Skeletal muscle satellite cell (primary cell): ENCODE measurements at regions not wholly inside any gene's neighbourhood (a gene's known extent, or its start where the extent isn't known, plus 50 kb on each side); places are given as distances from the start of the nearest gene placed in this dataset.

Source experiments
- H3K27me3 ChIP-seq: 2 replicates; pipeline ENCODE4 v1.7.0; 2013; ENCODE audit warnings: low read length; ENCODE audit not compliant: control insufficient read depth, insufficient read depth
- H3K36me3 ChIP-seq: 2 replicates; pipeline ENCODE4 v1.7.0; 2013; ENCODE audit warnings: mild to moderate bottlenecking, control low read depth, low read length; ENCODE audit not compliant: insufficient read depth
- H3K4me1 ChIP-seq: 2 replicates; pipeline ENCODE4 v1.7.0; 2013; ENCODE audit warnings: low read length; ENCODE audit not compliant: control insufficient read depth, insufficient read depth
- H3K4me2 ChIP-seq: 2 replicates; pipeline ENCODE4 v1.7.0; 2013; ENCODE audit warnings: mild to moderate bottlenecking, low read length
- H3K4me3 ChIP-seq: 2 replicates; pipeline ENCODE4 v1.7.0; 2013; ENCODE audit warnings: low read length
- H3K9ac ChIP-seq: 2 replicates; pipeline ENCODE4 v1.7.0; 2013; ENCODE audit warnings: mild to moderate bottlenecking, low read depth, low read length, moderate library complexity
- H3K9me3 ChIP-seq: replicated peaks from 2 replicates; pipeline ENCODE4 v1.7.0; 2013; ENCODE audit warnings: mild to moderate bottlenecking, control low read depth, low read length

DNA sequence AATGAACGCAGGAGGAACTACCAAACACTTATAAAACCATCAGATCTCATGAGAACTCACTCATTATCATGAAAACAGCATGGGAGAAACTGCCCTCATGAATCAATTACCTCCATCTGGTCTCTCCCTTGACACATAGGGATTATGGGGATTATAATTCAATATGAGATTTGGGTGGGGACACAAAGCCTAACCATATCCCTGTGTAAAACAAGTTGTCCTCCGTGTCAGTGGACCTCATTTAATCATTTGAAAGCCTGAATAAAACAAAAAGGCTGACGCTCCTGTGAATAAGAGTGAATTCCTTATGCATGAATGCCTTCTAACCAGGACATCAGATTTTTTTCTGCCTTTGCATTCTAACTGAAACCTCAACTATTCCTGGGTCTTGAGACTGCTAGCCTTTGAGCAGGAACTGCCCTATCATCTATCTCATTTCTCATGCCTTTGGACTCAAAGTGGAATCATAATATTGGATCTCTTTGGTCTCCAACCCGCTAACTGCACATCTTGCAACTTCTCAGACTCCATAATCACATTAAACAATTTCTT is 648.8 kb downstream of the ADGRL2 start:
- Histone ChIP-seq H3K4me2 (no peak overlapping the region), H3K4me3 (no peak overlapping the region), H3K9me3 (peaks cover 2% of the 10 kb centered on the region), H3K36me3 (no peaks in the 10 kb centered on the region), H3K4me1 (no peaks in the 10 kb centered on the region), H3K9ac (no peak overlapping the region), H3K27me3 (no peaks in the 10 kb centered on the region)

DNA sequence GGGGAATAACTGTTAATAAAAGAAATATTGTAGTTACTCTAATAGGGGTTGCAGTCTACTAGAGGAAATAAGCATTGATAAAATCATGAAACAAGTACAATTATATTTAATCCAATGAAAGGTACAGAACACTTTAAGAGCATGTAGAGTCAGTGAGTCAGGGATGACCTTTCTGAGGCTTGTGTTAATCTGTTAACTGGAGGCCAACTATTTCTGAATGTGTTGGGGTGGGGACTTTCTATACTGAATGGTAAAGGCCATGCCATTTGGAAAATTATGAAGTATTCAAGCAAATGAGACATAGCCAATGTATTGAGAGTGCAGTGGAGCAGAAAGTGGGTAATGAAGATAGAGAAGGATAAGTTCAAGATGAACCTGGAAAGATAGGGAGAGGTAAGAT is 646.2 kb downstream of the ADGRL2 start:
- no peak overlapping the region for H3K4me3 ChIP-seq
- H3K36me3 ChIP-seq = no peaks in the 10 kb centered on the region
- no peaks in the 10 kb centered on the region for H3K27me3 ChIP-seq
- H3K4me1 ChIP-seq = no peaks in the 10 kb centered on the region
- no peak overlapping the region for H3K9ac ChIP-seq
- H3K9me3 ChIP-seq = no peaks in the 10 kb centered on the region
- H3K4me2 ChIP-seq = no peak overlapping the region

DNA sequence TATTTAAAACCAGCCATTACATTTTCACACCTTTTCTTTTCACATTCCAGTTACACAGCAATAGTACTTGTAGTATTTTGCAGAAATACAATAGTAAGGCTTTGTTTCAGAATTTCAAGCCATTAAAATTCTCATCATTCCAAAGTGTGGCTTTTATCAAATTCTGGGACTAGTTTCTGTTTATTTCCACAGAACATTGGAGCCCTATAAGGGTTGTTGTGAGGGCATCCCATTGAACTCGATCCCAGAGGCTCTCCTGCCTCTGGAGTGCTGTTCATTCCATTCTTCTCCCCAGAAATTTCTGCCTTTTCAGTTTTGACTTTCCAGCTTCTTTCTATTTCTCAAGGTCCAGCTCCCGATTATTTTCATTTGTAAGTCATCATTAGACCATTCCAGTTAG is 645.5 kb downstream of the ADGRL2 start:
- Histone ChIP-seq H3K36me3 (no peaks in the 10 kb centered on the region), H3K4me2 (no peak overlapping the region), H3K9me3 (no peaks in the 10 kb centered on the region), H3K9ac (no peak overlapping the region), H3K4me3 (no peak overlapping the region), H3K4me1 (no peaks in the 10 kb centered on the region), H3K27me3 (no peaks in the 10 kb centered on the region)

DNA sequence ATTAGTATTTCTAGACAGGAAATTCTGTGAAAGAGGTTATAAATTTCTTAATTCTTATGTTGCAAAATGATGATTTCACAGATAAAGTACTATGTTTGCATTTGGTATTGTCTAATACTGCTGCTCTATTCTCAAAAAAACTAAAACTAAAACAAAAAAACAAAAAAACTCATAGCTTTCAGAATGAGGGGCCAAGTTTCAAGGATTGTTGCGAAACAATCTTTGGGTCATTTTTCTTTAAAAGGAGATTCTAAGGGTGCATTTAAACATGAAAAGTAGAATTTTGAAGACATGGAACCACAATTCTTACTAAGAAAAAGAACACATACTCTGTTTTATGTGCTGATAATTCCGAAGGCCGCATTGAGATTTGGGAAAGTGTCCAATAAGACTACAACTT is 645.1 kb downstream of the ADGRL2 start:
- no peaks in the 10 kb centered on the region for H3K4me1 ChIP-seq
- no peak overlapping the region for H3K9ac ChIP-seq
- H3K9me3 ChIP-seq = no peaks in the 10 kb centered on the region
- no peaks in the 10 kb centered on the region for H3K36me3 ChIP-seq
- no peak overlapping the region for H3K4me3 ChIP-seq
- H3K4me2 ChIP-seq = no peak overlapping the region
- no peaks in the 10 kb centered on the region for H3K27me3 ChIP-seq

DNA sequence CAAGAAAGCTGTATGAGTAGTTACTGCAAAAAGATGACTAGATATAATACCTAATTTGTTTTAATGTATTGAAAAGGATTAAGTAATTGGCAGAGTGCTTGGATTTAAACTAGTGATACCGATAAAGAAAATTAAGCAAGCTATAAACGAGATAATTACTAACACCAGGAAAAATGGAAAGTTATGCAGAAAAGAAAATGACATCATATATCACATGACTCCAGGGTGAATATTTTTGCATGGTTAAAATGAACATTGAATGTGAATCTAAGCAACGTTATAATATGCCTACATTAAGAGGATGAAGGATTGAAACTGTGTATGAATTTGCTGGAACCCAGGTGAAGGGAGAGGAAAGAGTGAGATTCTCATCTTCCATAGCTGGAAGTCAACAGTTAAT is 644.4 kb downstream of the ADGRL2 start:
- H3K4me3 ChIP-seq = no peak overlapping the region
- H3K9ac ChIP-seq = no peak overlapping the region
- H3K9me3 ChIP-seq = no peaks in the 10 kb centered on the region
- no peaks in the 10 kb centered on the region for H3K4me1 ChIP-seq
- H3K4me2 ChIP-seq = no peak overlapping the region
- H3K27me3 ChIP-seq = no peaks in the 10 kb centered on the region
- no peaks in the 10 kb centered on the region for H3K36me3 ChIP-seq

DNA sequence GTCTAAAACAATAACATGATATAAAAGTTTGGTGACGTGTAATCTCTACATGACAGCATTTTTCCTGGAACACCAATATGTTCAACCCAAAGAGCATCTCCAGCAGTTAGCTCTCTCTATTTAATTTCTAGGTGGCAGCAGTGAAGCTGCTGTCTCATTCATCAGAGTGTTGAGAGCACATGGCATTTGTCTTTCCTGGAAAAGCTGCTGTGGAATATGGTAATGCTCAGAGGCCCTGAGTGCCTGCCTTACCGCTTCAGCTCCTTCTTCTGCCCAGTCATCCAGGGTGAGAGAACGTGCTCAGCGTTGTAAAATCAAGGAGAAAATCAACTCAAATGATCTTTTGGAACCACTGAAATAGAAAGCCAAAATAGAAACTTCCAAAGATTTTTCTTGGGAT is 640.7 kb downstream of the ADGRL2 start:
- H3K4me2 ChIP-seq = no peak overlapping the region

DNA sequence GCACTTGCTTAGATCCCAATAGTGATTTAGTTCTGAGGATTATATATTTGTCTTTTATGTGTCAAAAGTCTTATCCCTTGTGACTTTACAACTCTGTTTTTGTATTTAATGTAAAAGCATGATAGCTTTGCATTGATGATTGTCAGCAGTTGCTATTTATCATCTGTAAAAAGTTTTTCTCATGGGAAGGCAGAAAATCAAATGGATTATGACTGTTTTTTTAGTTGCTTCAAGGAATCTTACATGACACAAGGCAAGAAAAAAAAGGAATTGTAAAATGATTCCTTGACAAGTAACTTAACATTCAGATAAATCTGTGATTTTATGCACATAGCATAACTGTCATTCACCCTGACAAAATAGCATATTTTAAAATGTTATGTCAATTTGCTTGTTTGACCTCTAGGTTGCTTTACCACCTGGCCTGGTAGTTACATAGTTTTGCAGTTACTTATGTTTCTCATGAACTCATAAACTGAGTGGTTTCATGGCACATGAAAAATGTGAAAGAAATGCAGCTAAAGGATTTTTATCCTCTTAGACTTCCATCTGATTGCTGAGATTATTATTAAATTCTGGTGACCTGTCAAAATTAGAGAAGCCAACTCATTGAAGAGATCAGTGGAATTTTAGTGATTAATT is 622.6 kb downstream of the ADGRL2 start:
- Histone ChIP-seq H3K4me1 (no peaks in the 10 kb centered on the region), H3K36me3 (no peaks in the 10 kb centered on the region), H3K9ac (no peak overlapping the region), H3K27me3 (no peaks in the 10 kb centered on the region), H3K4me2 (no peak overlapping the region), H3K4me3 (no peak overlapping the region), H3K9me3 (no peaks in the 10 kb centered on the region)

More for the DNA sequence above, 640.7 kb downstream of the ADGRL2 start:
- Histone ChIP-seq H3K9ac (no peak overlapping the region), H3K4me3 (no peak overlapping the region), H3K9me3 (no peaks in the 10 kb centered on the region), H3K27me3 (no peaks in the 10 kb centered on the region), H3K4me1 (no peaks in the 10 kb centered on the region), H3K36me3 (no peaks in the 10 kb centered on the region)

DNA sequence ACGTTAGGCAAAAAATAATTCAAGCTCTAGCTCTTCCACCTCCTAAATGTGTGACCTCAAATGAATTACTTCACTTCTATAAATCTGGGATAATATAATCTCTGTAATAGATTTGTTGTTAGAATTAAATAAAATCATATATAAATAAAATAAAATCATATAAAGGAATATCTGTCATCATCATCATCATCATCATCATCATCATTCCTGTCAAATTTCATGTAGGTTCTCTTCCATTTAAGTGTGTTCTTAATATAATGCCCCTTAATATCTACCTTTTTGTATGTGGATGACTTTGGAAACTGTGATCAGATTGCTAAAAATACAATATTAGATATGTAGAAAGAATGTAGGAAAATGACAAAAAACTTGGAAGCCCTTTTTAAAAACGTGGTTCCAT is 621.0 kb downstream of the ADGRL2 start:
- Histone ChIP-seq H3K9ac (no peak overlapping the region), H3K4me2 (no peak overlapping the region), H3K9me3 (no peaks in the 10 kb centered on the region), H3K4me1 (no peaks in the 10 kb centered on the region), H3K27me3 (no peaks in the 10 kb centered on the region), H3K36me3 (no peaks in the 10 kb centered on the region), H3K4me3 (no peak overlapping the region)

DNA sequence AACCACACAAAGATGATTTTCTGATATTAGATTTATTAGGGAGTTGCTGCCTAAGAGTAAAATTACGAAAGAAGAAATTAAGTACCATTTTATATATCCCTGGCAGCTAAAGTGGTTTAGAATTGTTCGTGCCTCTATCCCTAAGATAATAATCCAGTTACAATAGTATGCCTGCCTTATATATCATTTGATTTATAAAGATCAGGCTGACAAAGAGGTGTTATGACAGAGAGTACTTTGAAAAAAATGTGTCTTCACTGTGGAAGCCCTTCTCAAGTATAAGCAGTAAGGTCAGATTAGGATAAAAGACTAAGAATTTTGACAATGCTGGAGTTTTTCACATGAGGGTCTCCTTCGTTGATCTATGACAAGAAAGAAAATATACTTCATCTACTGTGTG is 619.9 kb downstream of the ADGRL2 start:
- no peak overlapping the region for H3K9ac ChIP-seq
- H3K36me3 ChIP-seq = no peaks in the 10 kb centered on the region
- H3K4me1 ChIP-seq = no peaks in the 10 kb centered on the region
- no peak overlapping the region for H3K4me2 ChIP-seq
- H3K9me3 ChIP-seq = no peaks in the 10 kb centered on the region
- H3K27me3 ChIP-seq = no peaks in the 10 kb centered on the region
- H3K4me3 ChIP-seq = no peak overlapping the region

DNA sequence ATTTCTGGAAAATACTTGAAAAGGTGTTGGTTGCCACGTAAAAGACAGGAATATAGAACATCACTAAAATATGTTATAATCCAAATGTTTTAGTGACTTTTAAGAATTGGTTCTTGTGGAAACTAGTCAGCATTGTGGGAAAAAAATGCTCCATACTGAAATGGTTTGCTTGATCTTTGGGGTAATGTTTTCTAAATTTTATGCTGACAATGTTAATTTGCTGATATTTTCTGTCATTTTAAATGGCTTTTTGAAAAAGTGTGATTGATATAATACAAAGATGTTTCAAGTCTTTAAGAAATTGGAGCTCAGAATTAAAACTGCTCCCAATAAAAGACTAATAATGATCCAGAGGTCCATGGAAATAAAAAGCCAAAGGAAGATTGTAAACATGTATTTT is 610.9 kb downstream of the ADGRL2 start:
- no peak overlapping the region for H3K4me3 ChIP-seq
- no peaks in the 10 kb centered on the region for H3K9me3 ChIP-seq
- H3K4me1 ChIP-seq = no peaks in the 10 kb centered on the region
- no peak overlapping the region for H3K4me2 ChIP-seq
- H3K27me3 ChIP-seq = no peaks in the 10 kb centered on the region
- no peaks in the 10 kb centered on the region for H3K36me3 ChIP-seq
- no peak overlapping the region for H3K9ac ChIP-seq

DNA sequence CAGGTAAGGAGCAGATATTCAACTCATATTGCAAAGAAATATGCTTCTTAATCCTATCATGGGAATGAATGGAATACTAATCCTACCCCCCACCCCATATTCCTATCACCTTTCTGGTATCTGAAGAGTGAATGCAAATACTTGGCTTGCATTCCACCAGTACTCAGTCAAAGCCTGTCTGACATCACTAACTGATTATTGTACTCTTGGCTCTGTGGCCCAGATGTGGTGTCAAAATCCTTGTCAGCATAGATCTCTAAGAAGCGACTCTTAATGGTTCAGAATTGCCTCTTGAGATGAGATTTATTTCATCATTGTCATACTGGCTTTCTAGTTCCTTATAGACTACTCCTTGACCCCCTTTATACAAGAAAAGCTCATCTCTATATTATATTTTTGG is 604.6 kb downstream of the ADGRL2 start:
- Histone ChIP-seq H3K9ac (no peak overlapping the region), H3K36me3 (no peaks in the 10 kb centered on the region), H3K4me3 (no peak overlapping the region), H3K27me3 (no peaks in the 10 kb centered on the region), H3K9me3 (no peaks in the 10 kb centered on the region), H3K4me2 (no peak overlapping the region), H3K4me1 (no peaks in the 10 kb centered on the region)

DNA sequence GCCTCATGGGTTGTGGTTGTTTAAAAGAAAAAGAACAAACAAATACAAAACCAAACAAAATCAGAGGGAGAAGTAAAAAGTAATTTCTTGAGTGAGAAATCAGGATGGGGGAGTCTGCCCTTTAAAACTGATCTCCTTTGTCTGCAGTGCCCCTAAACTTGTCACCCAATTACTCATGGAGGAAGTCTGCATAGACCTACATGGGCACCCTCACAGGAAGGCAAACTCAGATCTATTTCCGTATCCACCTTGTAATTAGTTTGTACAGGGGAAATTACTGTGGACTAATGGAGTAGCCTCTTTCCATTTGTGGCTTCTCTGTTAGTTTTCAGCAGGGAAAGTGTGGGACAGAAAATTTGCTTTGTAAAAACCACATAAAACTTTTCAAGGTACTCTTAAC is 600.4 kb downstream of the ADGRL2 start:
- Histone ChIP-seq H3K9me3 (no peaks in the 10 kb centered on the region), H3K4me1 (no peaks in the 10 kb centered on the region), H3K27me3 (no peaks in the 10 kb centered on the region), H3K36me3 (no peaks in the 10 kb centered on the region), H3K9ac (no peak overlapping the region), H3K4me2 (no peak overlapping the region), H3K4me3 (no peak overlapping the region)
